Suppressor macrophage treated with lipopolysaccharide for 1 hour (primary cell): ENCODE measurements at regions not wholly inside any gene's neighbourhood (a gene's known extent, or its start where the extent isn't known, plus 50 kb on each side); places are given as distances from the start of the nearest gene placed in this dataset.
"Not testable (repeated sequence)": the region's sequence is repeated elsewhere in the genome, so short reads cannot be mapped to it uniquely, and the experiment has no call there.

Source experiments
- DNase-seq, 3 donors: peaks; one replicate each; pipeline ENCODE4 v3.0.0-alpha.2; 2020 to 2022

- no peak for DNase-seq
Measured at GRCh38 chr7:69062020-69062765, 536.1 kb upstream of the AUTS2 start.

DNA sequence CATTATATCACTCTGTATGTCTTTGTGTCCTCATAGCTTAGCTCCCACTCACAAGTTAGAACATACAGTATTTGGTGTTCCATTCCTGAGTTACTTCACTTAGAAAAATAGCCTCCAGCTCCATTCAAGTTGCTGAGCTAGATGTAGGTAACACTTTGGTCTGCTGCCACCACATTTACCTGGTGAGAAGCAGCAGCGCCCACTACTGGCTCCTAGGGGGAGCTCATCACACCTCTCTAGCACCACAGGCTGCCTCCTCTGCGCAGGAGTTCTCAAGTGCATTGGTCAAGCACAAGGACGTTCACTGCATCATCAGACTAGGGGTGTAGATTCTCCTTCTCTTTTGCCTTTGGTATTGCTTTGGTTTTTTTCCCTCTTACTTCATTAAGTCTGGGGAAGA lies 530.9 kb upstream of the AUTS2 start:
- DNase-seq: no peak

- no peak for DNase-seq
Measured at GRCh38 chr7:69070476-69070875, 527.8 kb upstream of the AUTS2 start.

DNA sequence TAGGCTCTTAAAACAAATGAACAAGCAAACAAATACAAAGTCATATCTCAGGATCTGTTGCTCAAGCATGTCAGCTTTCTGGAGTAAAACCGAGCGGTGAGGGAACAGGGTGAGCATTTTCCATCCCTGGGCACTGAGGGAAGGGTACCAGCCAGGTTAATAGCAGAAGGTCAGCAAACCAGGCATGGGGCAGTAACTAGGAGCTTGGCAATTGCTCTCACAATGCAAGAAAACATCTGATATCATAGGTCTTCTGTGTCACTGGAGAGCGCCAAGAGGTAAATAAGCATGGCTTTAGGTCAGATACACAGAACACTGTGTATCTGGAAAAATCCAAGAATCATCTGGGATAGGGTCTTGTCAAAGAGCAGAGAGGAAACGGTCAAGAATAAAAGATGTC lies 521.7 kb upstream of the AUTS2 start:
- no peak for DNase-seq

- no peak for DNase-seq
Measured at GRCh38 chr7:69078997-69079769, 519.1 kb upstream of the AUTS2 start.

DNA sequence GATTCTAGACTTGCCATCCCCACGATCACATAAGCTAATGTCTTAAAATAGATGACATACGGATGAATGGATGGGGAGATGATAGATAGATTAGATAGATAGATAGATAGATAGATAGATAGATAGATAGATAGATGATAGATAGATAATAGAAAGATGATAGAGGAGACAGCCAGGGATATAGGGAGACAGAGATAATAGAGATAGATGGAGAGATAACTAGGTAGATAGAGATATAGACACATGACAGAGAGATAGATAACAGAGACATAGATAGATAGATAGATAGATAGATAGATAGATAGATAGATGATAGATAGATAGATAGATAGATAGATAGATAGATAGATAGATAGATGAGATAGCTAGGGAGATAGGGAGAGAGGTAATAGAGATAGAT lies 511.0 kb upstream of the AUTS2 start:
- not testable (repeated sequence) for DNase-seq

DNA sequence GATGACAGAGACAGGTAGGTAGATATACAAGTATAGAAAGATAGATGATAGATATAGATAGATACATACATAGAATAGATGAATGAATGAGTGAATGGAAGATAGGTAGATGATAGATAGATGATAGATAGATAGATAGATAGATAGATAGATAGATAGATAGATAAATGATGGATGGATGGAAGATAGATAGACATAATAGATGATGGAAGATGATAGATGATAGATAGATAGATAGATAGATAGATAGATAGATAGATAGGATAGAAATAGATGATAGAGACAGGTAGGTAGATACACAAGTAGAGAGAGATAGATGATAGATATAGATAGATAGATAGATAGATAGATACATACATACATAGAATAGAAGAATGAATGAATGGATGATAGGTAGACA lies 510.1 kb upstream of the AUTS2 start:
- DNase-seq: no peak

- DNase-seq: no peak
Measured at GRCh38 chr7:69090936-69091335, 507.3 kb upstream of the AUTS2 start.

GRCh38 chr7:69091521-69091920 lies 506.8 kb upstream of the AUTS2 start:
- no peak for DNase-seq

GRCh38 chr7:69095127-69095526 lies 503.1 kb upstream of the AUTS2 start:
- no peak for DNase-seq

- no peak for DNase-seq
Measured at GRCh38 chr7:69095649-69096048, 502.6 kb upstream of the AUTS2 start.

- DNase-seq: no peak
Measured at GRCh38 chr7:69104023-69104422, 494.3 kb upstream of the AUTS2 start.

DNA sequence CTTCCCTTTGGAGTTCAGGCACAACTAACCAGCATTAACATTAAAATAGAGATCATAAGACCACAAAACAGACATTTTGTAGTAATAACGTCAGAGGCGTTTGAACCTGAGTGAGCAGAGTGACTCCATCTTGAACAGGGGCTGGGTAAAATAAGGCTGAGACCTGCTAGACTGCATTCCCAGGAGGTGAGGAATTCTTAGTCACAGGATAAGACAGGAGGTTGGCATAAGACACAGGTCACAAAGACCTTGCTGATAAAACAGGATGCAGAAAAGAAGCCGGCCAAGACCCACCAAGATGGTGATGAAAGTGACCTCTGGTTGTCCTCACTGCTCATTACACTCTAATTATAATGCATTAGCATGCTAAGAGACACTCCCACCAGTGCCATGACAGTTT lies 493.2 kb upstream of the AUTS2 start:
- DNase-seq: no peak

- no peak for DNase-seq
Measured at GRCh38 chr7:69105981-69106380, 492.3 kb upstream of the AUTS2 start.

- DNase-seq: not testable (repeated sequence)
Measured at GRCh38 chr7:69106449-69106848, 491.8 kb upstream of the AUTS2 start.

- not testable (repeated sequence) for DNase-seq
Measured at GRCh38 chr7:69106946-69107345, 491.3 kb upstream of the AUTS2 start.

GRCh38 chr7:69108097-69108496 lies 490.2 kb upstream of the AUTS2 start:
- no peak for DNase-seq

DNA sequence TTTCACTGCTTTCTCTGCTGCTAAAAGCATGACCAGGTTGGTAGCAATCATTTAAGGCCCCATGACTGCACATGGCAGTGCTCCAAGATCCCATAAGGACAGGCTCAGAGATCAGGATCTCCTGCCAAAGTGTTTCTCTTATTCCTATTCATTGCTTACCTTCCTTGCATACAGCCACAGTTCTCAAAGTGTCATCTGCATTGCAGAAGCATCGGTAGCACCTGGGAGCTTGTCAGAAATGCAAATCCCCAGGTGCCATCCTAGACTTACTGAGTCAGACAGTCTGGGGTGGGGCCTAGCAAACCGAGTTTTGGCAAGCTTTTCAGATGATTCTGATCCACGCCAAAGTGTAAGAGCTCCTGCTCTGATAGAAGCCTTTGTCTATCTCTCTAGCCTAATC lies 489.0 kb upstream of the AUTS2 start:
- no peak for DNase-seq

DNA sequence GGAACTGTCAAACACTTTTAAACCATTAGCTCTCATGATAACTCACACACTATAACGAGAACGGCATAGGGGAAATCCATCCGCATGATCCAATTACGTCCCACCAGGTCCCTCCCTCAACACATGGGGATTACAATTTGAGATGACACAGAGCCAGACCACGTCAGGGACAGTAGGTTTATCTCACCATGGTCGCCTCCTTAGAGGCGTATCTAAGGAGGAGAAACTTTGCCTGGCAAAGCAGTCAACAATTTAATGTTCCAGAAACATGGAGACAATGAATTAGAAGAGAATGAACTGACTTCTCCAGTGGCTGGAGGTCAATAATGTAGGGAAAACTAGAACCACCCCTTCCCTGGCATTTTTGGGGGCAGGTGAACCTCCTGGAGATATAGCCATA lies 488.4 kb upstream of the AUTS2 start:
- DNase-seq: no peak

- DNase-seq: no peak
Measured at GRCh38 chr7:69110450-69111050, 487.7 kb upstream of the AUTS2 start.

- DNase-seq: no peak
Measured at GRCh38 chr7:69114374-69114773, 483.9 kb upstream of the AUTS2 start.

GRCh38 chr7:69115788-69116187 lies 482.5 kb upstream of the AUTS2 start:
- DNase-seq: no peak

- not testable (repeated sequence) for DNase-seq
Measured at GRCh38 chr7:69116196-69116595, 482.1 kb upstream of the AUTS2 start.

GRCh38 chr7:69122953-69123352 lies 475.3 kb upstream of the AUTS2 start:
- no peak for DNase-seq
